Fibroblast of skin of left biceps (primary cell): ENCODE measurements at regions not wholly inside any gene's neighbourhood (a gene's known extent, or its start where the extent isn't known, plus 50 kb on each side); places are given as distances from the start of the nearest gene placed in this dataset.
A peak's percentile ranks its signal among the peaks of the same experiment; 100 is the strongest.
"Not testable (repeated sequence)": the region's sequence is repeated elsewhere in the genome, so short reads cannot be mapped to it uniquely, and the experiment has no call there.

Experiments used
- DNase-seq, 2 experiments: peaks; one replicate each; pipeline ENCODE4 v3.0.0-alpha.2; 2013; ENCODE audit warnings: low read depth in 2 of 2

DNA sequence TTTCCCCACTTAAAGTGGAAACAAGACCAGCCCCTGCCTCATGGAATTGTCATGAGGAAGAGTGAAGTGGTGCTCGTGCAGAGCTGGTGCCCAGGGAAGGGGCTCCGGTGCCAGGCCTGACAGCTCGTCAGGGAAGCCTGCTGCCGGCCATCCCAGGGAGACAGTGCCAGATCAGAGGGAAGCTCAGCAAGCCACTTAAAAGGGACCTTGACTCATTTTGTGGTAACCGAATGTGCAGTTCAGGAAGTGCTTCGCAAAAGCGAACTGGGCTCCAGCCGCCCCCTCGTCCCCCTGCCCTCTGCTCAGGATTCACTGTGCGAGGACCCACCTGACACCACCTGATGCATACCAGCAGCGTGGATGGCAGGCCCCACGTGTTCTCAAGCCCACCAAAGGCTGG lies 209.6 kb upstream of the PLGLB2 start:
- DNase-seq: not testable (repeated sequence)

GRCh38 chr2:87539151-87539943 lies 208.5 kb upstream of the PLGLB2 start:
- not testable (repeated sequence) for DNase-seq

- DNase-seq: not testable (repeated sequence)
These were observed 207.6 kb upstream of the PLGLB2 start for GRCh38 chr2:87540242-87540641.

GRCh38 chr2:87542599-87543174 lies 205.2 kb upstream of the PLGLB2 start:
- not testable (repeated sequence) for DNase-seq

DNA sequence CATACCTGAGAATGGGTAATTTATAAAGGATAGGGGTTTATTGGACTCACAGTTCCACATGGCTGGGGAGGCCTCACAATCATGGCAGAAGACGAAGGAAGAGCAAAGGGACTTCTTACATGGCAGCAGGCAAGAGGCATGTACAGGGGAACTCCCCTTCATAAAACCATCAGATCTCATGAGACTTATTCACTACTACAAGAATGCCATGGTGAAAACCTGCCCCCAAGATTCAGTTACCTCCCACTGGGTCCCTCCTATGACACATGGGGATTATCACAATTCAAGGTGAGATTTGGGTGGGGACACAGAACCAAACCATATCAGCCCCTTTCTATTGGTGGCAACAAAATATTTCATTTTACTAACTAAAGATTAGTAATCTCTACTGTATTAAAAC lies 204.1 kb upstream of the PLGLB2 start:
- not testable (repeated sequence) for DNase-seq

GRCh38 chr2:87547106-87547505 lies 200.8 kb upstream of the PLGLB2 start:
- DNase-seq: not testable (repeated sequence)

GRCh38 chr2:87547966-87548365 lies 199.9 kb upstream of the PLGLB2 start:
- DNase-seq: not testable (repeated sequence)

DNA sequence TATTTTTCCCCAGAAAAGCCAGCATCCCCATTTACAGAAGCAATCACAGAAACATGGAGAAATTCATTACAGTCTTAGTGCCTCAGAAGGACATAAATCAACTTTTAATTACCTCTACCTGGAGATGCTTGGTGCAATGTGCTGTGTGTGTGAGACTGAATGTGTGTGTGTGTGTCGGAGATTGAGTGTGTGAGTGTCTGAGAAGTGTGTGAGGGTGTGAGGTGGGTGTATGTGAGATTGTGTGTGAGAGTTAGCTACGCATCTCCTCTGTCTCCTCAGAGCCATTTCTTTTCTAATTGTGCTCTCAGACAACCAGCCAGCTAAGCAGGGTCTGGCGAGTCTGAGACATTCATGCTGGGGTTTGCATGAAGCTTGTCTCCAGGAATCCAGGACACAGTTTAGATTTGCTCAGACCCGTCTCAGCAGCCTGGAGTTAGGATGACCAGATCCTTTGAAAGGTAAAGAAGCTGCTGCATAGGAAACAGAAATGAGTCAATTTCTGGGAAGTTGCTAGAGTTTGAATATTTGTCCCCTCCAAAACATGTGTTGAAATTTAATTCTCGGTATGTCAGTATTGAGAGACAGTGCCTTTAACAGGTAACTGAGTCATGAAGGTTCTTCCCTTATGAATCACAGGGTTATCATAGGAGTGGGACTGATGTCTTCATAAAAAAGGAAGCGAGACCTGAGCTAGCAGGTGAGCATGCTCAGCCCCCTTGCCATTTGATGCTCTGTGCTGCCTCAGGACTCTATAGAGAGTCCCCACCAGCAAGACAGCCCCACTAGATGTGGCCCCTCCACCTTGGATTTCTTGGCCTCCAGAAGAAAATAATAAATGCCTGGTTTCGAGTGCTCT lies 199.0 kb upstream of the PLGLB2 start:
- DNase-seq: not testable (repeated sequence)

DNA sequence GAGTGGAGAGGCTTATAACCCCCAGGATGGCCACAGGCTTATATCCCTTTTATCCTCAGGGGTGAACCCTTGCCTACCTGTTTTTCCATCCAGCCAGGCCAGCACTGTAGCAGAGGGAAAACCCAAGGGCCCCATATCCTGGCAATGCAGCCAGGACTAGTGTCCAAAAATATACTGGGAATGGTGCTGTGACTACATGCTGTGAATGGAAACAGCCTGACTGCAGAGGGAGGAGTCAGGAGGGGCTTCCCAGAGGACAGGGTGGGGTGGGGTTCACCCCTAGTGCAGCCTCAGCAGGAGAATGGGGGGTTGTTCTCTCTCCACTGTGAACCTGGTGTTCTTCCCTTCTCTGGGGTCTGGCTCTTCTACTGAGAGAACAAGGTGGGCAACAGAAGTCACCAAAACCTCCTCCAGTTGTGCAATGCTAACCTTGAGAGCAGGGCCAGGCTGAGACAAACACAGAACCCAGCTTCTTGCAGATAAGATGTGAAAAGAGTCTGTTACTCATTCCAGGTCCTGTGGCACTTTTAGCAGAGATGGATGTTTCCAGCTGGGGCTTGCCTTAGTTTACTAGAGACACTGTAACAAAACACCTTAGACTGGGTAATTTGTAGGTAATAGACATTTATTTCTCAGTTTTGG lies 198.2 kb upstream of the PLGLB2 start:
- DNase-seq: not testable (repeated sequence)

DNA sequence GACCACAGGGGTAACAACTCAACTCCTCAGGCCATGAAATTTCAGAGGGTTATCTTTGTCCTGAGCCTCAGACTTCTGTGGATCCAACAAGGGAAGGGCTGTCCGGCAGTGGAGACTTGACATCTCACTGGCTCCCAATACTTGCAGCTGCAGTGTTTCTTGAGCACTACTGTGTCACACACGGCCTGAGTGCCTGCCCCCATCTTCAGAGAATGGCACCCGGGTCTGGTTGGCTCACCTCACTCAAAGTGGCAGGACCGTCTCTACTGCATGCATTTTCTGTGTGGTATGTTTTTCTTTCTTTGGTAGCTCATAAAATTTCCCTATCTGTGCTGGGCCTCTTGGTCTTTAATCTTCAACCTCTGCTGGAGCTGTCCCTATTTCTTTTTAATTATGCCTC lies 193.2 kb upstream of the PLGLB2 start:
- not testable (repeated sequence) for DNase-seq

- DNase-seq: peak; percentile 5 to 13
These were observed 192.8 kb upstream of the PLGLB2 start for GRCh38 chr2:87555082-87555481.

DNA sequence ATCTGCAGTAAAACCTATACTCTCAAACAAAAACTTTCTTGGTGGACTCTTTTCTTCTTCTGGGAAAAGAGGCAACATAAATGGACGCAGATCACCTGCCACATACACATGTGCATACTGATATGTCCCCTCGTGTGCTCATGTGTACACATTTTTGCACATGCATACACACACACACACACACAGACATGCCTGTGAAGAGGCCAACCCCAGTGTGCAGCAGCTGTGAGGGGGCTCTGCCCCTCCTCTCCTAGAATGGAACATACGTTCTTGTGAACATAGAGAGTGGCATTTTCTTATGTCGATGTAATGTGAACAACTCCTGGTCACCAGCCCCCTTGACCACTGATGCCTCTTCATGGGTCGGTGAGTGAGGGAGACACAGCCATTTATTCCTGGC lies 188.9 kb upstream of the PLGLB2 start:
- not testable (repeated sequence) for DNase-seq

- DNase-seq: not testable (repeated sequence)
These were observed 188.2 kb upstream of the PLGLB2 start for GRCh38 chr2:87559735-87560134.

GRCh38 chr2:87565116-87565515 lies 182.8 kb upstream of the PLGLB2 start:
- DNase-seq: not testable (repeated sequence)

DNA sequence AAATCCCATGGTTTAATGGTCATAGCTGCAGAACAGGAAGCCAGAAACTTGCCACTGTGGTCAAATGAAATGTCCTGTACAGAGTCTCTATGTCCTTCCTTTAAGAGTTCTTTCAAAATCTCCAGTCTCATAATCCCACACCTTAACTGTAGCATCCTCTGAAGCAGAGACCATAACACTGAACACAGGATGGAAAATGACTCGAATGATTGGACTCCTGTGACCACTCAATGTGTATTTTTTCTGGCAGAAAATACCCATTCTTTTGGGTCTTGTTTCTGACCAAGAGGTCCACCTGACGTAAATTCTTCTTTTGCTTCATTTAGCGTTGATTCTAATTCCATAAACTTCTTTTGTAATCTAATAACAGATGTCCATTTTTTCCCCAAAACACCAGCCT lies 181.4 kb upstream of the PLGLB2 start:
- not testable (repeated sequence) for DNase-seq

GRCh38 chr2:87567093-87567492 lies 180.8 kb upstream of the PLGLB2 start:
- not testable (repeated sequence) for DNase-seq

GRCh38 chr2:87567912-87568311 lies 180.0 kb upstream of the PLGLB2 start:
- not testable (repeated sequence) for DNase-seq

DNA sequence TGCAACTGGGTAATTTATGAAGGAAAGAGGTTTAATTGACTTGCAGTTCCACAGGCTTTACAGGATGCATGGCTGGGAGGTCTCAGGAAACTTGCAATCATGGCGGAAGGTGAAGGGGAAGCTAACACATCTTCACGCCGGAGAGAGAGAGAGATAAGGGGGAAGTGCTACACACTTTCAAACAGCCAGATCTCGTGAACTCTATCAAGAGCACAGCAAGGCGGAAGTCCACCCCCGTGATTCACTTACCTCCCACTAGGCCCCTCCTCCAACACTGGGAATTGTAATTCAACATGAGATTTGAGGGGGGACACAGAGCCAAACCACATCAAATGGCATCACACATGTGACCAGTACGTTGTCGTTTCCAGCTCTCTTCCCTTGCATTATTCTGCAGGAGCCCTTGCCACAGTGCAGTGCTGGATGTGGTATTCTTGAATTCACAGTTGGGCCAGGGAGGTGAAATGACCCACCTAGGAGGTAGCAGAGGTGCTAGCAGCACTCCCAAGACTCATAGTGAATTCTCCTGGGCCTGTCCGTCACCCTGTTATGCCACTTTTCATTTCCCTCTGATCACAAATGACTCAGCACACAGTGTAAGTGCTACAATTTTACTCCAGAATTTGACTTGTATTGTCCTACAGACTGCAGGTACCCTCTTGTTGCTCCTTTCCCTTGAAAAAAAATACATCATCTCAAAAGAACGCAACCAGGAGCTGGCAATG lies 179.2 kb upstream of the PLGLB2 start:
- not testable (repeated sequence) for DNase-seq

DNA sequence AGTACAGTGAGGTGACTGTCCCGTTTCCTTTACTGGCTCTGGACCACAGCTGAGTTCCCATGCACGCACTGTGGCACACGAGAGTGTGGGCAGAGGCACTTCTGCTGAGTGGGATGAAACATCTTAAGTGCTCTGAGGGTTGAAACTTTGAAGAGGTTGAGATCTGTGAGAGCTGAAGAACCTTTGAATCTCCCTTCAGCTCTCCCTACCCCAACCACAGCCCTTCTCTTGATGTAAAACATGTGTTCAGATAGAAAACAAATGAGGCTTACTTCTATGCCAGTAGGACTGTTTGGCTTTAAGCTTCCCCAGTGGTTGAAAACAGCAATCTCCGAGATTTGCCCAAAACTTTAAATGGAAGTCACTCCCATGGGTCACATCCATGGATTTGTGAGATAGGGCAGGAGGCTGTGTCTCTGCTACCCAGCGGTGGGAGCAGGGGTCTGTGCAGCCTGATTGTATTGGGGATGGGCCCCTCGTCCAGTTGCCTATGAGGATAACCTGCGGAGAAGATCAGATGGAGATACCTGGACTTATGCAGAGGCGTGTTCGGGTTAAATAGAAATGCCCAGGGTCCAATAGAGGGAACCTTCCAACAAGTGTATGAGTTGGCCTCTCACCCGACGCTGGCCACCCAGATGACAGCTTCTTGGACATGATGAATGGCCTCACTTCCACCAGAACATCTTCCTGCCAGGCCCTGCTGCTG lies 178.0 kb upstream of the PLGLB2 start:
- not testable (repeated sequence) for DNase-seq

GRCh38 chr2:87571889-87572465 lies 175.9 kb upstream of the PLGLB2 start:
- DNase-seq: not testable (repeated sequence)
